Endothelial cell of umbilical vein (primary cell): ENCODE measurements at regions not wholly inside any gene's neighbourhood (a gene's known extent, or its start where the extent isn't known, plus 50 kb on each side); places are given as distances from the start of the nearest gene placed in this dataset.

Experiments
- BruUV-seq: library from RNA; stranded (reverse); fragments of 400-500 nt; replicated peaks from 2 replicates; lab custom pipeline; 2021; lab: Mats Ljungman, UMichigan
- CTCF ChIA-PET: fragments of 300-600, 350-600 bp; sonication (Branson Sonifier 250); formaldehyde crosslinking; loops from one replicate; lab custom pipeline; 2021; ENCODE audit warnings: antibody characterized with exemption, inconsistent platforms; lab: Charles Lee
- POLR2A ChIA-PET: fragments of 300-600, 350-600 bp; sonication (Branson Sonifier 250); formaldehyde crosslinking; loops from one replicate; lab custom pipeline; 2021; ENCODE audit warnings: antibody characterized with exemption, inconsistent platforms; lab: Charles Lee
- DNase-seq: peaks from one replicate; pipeline ENCODE4 v3.0.0-alpha.2; 2011; ENCODE audit warnings: low read depth, low spot score
- FAIRE-seq: peaks from 2 replicates; lab custom pipeline; 2011; peaks lifted over from hg19 to GRCh38; lab: Jason Lieb, UNC
- H2AFZ ChIP-seq: 2 replicates; pipeline ENCODE4 v1.6.0; 2012; ENCODE audit warnings: low read depth, low read length, control low read depth, inconsistent platforms
- H3K27ac ChIP-seq: 2 replicates; pipeline ENCODE4 v1.5.1; 2011; ENCODE audit warnings: low read depth, mild to moderate bottlenecking, control low read depth, low read length, moderate library complexity; ENCODE audit not compliant: insufficient read depth
- H3K27me3 ChIP-seq, 2 experiments: 2 replicates each; pipeline versions ENCODE4 v1.6.0 to v1.6.1; 2011; ENCODE audit warnings: low read length in 2 of 2, mixed read lengths in 1 of 2; ENCODE audit not compliant: control insufficient read depth in 2 of 2, insufficient read depth in 2 of 2
- H3K36me3 ChIP-seq, 2 experiments: 2 replicates in 1 of 2; 3 replicates in 1 of 2; pipeline ENCODE4 v1.5.1; 2011; ENCODE audit warnings: low read length in 2 of 2, mild to moderate bottlenecking in 1 of 2, moderate library complexity in 1 of 2; ENCODE audit not compliant: control insufficient read depth in 2 of 2, insufficient read depth in 2 of 2; ENCODE audit errors: extremely low read depth in 1 of 2
- H3K4me1 ChIP-seq: 3 replicates; pipeline ENCODE4 v1.5.1; 2011; ENCODE audit warnings: mild to moderate bottlenecking, low read length; ENCODE audit not compliant: control insufficient read depth, insufficient read depth; ENCODE audit errors: extremely low read depth
- H3K4me2 ChIP-seq: 2 replicates; pipeline ENCODE4 v1.6.1; 2011; ENCODE audit warnings: low read length, control low read depth, mixed read lengths; ENCODE audit not compliant: insufficient read depth
- H3K4me3 ChIP-seq, 3 experiments: fragments of 200-600 bp in 1 of 3; sonication (generic), shearing (Covaris generic) in 1 of 3; replicated peaks in 1 of 3; 2 replicates each; pipeline ENCODE4 v1.5.1; 2011 to 2016; ENCODE audit warnings: control low read depth in 3 of 3, low read length in 3 of 3, mild to moderate bottlenecking in 2 of 3, inconsistent platforms in 1 of 3, low read depth in 1 of 3, moderate library complexity in 1 of 3; ENCODE audit not compliant: insufficient read depth in 1 of 3
- H3K79me2 ChIP-seq: 2 replicates; pipeline ENCODE4 v1.6.0; 2012; ENCODE audit warnings: low read length, inconsistent platforms; ENCODE audit not compliant: control insufficient read depth, insufficient read depth
- H3K9ac ChIP-seq: replicated peaks from 2 replicates; pipeline ENCODE3; 2011; ENCODE audit warnings: low read length, control low read depth; ENCODE audit not compliant: insufficient read depth; ENCODE audit errors: extremely low read depth
- H3K9me1 ChIP-seq: replicated peaks from 3 replicates; pipeline ENCODE4 v1.6.0; 2011; ENCODE audit warnings: mild to moderate bottlenecking, low read length; ENCODE audit not compliant: control insufficient read depth, insufficient read depth; ENCODE audit errors: extremely low read depth
- H3K9me3 ChIP-seq: replicated peaks from 2 replicates; pipeline ENCODE4 v1.5.1; 2012; ENCODE audit warnings: low read length, inconsistent platforms; ENCODE audit not compliant: control insufficient read depth, insufficient read depth
- H4K20me1 ChIP-seq: replicated peaks from 2 replicates; pipeline ENCODE3; 2011; ENCODE audit warnings: mild to moderate bottlenecking, low read length; ENCODE audit not compliant: control insufficient read depth, insufficient read depth; ENCODE audit errors: extremely low read depth
- EZH2 ChIP-seq: IDR thresholded peaks from 2 replicates; pipeline ENCODE4 v1.6.1; 2012; ENCODE audit warnings: borderline replicate concordance, low read depth, mild to moderate bottlenecking, moderate library complexity, low read length, inconsistent platforms; ENCODE audit not compliant: severe bottlenecking
- FOS ChIP-seq: IDR thresholded peaks from 2 replicates; pipeline ENCODE4 v1.6.1; 2011; ENCODE audit warnings: mild to moderate bottlenecking, low read length, moderate library complexity, borderline replicate concordance; ENCODE audit not compliant: insufficient read depth
- GATA2 ChIP-seq: IDR thresholded peaks from 2 replicates; pipeline ENCODE4 v1.7.0; 2011; ENCODE audit warnings: low read depth, mild to moderate bottlenecking, moderate library complexity, mixed read lengths, low read length; ENCODE audit not compliant: insufficient read length, insufficient read depth
- JUN ChIP-seq: IDR thresholded peaks from 2 replicates; pipeline ENCODE4 v1.6.1; 2011; ENCODE audit warnings: borderline replicate concordance, low read depth; ENCODE audit not compliant: insufficient read length, insufficient read depth
- MAX ChIP-seq: IDR thresholded peaks from 2 replicates; pipeline ENCODE4 v1.6.1; 2011; ENCODE audit not compliant: insufficient read depth, insufficient read length
- MYC ChIP-seq: IDR thresholded peaks from one replicate; pipeline ENCODE4 v1.6.1; 2011; ENCODE audit warnings: mild to moderate bottlenecking, low read depth, low read length
- POLR2A ChIP-seq: IDR thresholded peaks from 2 replicates; pipeline ENCODE4 v1.6.1; 2012; ENCODE audit warnings: low read depth, mild to moderate bottlenecking, control low read depth, low read length
- POLR2AphosphoS5 ChIP-seq: IDR thresholded peaks from 2 replicates; pipeline ENCODE4 v1.6.1; 2012; ENCODE audit warnings: low read depth, mild to moderate bottlenecking, control low read depth, low read length, moderate library complexity; ENCODE audit not compliant: insufficient read depth
- dilution Hi-C: fragments of 300-500 bp; cut with MboI; formaldehyde crosslinking; loops from one replicate; pipeline ENCODE4 v1.15.0; 2019; ENCODE audit warnings: low sequenced_read_pairs; ENCODE audit not compliant: extremely low pct_ligation_motif_present
- intact Hi-C: fragments of 100-400 bp; cut with micrococcal nuclease; formaldehyde crosslinking; loops from one replicate; pipeline ENCODE4 v1.10.0; 2022
- TF ChIP-seq, protein P1 (sequence below), 2 donors: IDR thresholded peaks; 1 replicate in 1 of 2; 2 replicates in 1 of 2; pipeline ENCODE4 v1.5.1; 2011; ENCODE audit warnings: low read length in 2 of 2, mild to moderate bottlenecking in 2 of 2, moderate library complexity in 2 of 2, control low read depth in 1 of 2, inconsistent platforms in 1 of 2, low read depth in 1 of 2; ENCODE audit not compliant: insufficient read depth in 1 of 2; ENCODE audit errors: extremely low read depth in 1 of 2

GRCh38 chr7:15816835-15817426 lies 130.4 kb upstream of the MEOX2 start:
- Histone ChIP-seq H4K20me1 (no peaks in the 10 kb centered on the region), H3K9ac (no peak overlapping the region), H3K36me3 (no peaks in the 10 kb centered on the region), H3K27me3 (no peaks in the 10 kb centered on the region), H3K9me1 (no peaks in the 10 kb centered on the region), H2AFZ (no peak overlapping the region), H3K27ac (no peak overlapping the region), H3K9me3 (no peaks in the 10 kb centered on the region), H3K4me1 (no peaks in the 10 kb centered on the region), H3K4me2 (no peak overlapping the region), H3K79me2 (no peaks in the 10 kb centered on the region), H3K4me3 (no peak overlapping the region)
- dilution Hi-C loops (no loop called here), intact Hi-C loops (no loop called here)
- no peak for FAIRE-seq
- ChIA-PET CTCF (interaction anchor here (0.9 to 1.0 kb wide), 2 partner anchors 26 to 73 kb away, joined by 3 to 4 read pairs; no protein-coding TSS in a partner anchor), POLR2A (no interaction called here)
- TF ChIP-seq FOS = no peak
- TF ChIP-seq, protein P1, sequence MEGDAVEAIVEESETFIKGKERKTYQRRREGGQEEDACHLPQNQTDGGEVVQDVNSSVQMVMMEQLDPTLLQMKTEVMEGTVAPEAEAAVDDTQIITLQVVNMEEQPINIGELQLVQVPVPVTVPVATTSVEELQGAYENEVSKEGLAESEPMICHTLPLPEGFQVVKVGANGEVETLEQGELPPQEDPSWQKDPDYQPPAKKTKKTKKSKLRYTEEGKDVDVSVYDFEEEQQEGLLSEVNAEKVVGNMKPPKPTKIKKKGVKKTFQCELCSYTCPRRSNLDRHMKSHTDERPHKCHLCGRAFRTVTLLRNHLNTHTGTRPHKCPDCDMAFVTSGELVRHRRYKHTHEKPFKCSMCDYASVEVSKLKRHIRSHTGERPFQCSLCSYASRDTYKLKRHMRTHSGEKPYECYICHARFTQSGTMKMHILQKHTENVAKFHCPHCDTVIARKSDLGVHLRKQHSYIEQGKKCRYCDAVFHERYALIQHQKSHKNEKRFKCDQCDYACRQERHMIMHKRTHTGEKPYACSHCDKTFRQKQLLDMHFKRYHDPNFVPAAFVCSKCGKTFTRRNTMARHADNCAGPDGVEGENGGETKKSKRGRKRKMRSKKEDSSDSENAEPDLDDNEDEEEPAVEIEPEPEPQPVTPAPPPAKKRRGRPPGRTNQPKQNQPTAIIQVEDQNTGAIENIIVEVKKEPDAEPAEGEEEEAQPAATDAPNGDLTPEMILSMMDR (IDR thresholded peaks at IDR 0.05; ENCODE audit: extremely low read depth in 1 of 2, insufficient read depth in 1 of 2, low read depth in 1 of 2, low read length in 2 of 2) = no peak
- no peak for TF ChIP-seq GATA2
- TF ChIP-seq MAX = no peak
- TF ChIP-seq EZH2 = no peak
- no peak for TF ChIP-seq JUN
- TF ChIP-seq POLR2AphosphoS5 = no peak
- TF ChIP-seq MYC = no peak
- no peak for TF ChIP-seq POLR2A
- no peak for DNase-seq
- no TSS peak for BruUV-seq
